K562 (cell line): ENCODE measurements at regions not wholly inside any gene's neighbourhood (a gene's known extent, or its start where the extent isn't known, plus 50 kb on each side); places are given as distances from the start of the nearest gene placed in this dataset.

ENCODE experiments used
- ATF7 ChIP-seq: fragments of 450-650 bp; IDR thresholded peaks from 2 replicates; pipeline ENCODE4 v1.7.1; 2014; ENCODE audit warnings: mild to moderate bottlenecking, moderate library complexity
- CEBPB ChIP-seq: fragments of 450-650 bp; IDR thresholded peaks from 2 replicates; pipeline ENCODE4 v1.6.1; 2016; ENCODE audit warnings: missing genetic modification characterization, missing compliant biosample characterization
- HDAC2 ChIP-seq: fragments of 450-650 bp; IDR thresholded peaks from 2 replicates; pipeline ENCODE4 v1.6.1; 2016; ENCODE audit warnings: mild to moderate bottlenecking
- PHTF2 ChIP-seq: fragments of 250-450 bp; sonication (Bioruptor Pico); IDR thresholded peaks from 2 replicates; pipeline ENCODE4 v1.5.0; 2021; ENCODE audit warnings: mild to moderate bottlenecking
- RAD21 ChIP-seq, 2 experiments: fragments of 250-450 bp in 1 of 2; fragments of 450-650 bp in 1 of 2; sonication (Bioruptor Pico) in 1 of 2; formaldehyde crosslinking in 1 of 2; IDR thresholded peaks in 1 of 2; conservative IDR thresholded peaks in 1 of 2; 2 replicates each; pipeline versions ENCODE4 v1.4.0 to v1.8.0; 2020 to 2022; ENCODE audit warnings: mild to moderate bottlenecking in 2 of 2, moderate library complexity in 1 of 2
- SRSF9 ChIP-seq: fragments of 200-400 bp; formaldehyde crosslinking; IDR thresholded peaks from 2 replicates; pipeline ENCODE4 v1.6.1; 2017; ENCODE audit warnings: low read depth, low read length, borderline replicate concordance
- TF ChIP-seq, protein P1 (sequence below), 3 experiments: IDR thresholded peaks in 2 of 3; conservative IDR thresholded peaks in 1 of 3; 2 replicates each; pipeline ENCODE4 v1.5.1; 2011 to 2012; ENCODE audit warnings: low read length in 3 of 3, mild to moderate bottlenecking in 3 of 3, control low read depth in 2 of 3, improper control_type of control experiment in 1 of 3, inconsistent platforms in 1 of 3, low read depth in 1 of 3, mixed read lengths in 1 of 3, moderate library complexity in 1 of 3; ENCODE audit not compliant: insufficient read depth in 2 of 3
- TF ChIP-seq, protein P2 (sequence below): sonication (generic); formaldehyde crosslinking; IDR thresholded peaks from 2 replicates; pipeline ENCODE4 v1.9.0; 2022; ENCODE audit warnings: mild to moderate bottlenecking, missing genetic modification reagents
- TF ChIP-seq, protein P3 (sequence below), 2 experiments: fragments of 450-650 bp; formaldehyde crosslinking in 1 of 2; IDR thresholded peaks; 2 replicates each; pipeline versions ENCODE4 v1.4.0 to v1.6.1; 2014 to 2020; ENCODE audit warnings: mild to moderate bottlenecking in 2 of 2, borderline replicate concordance in 1 of 2, low read depth in 1 of 2

DNA sequence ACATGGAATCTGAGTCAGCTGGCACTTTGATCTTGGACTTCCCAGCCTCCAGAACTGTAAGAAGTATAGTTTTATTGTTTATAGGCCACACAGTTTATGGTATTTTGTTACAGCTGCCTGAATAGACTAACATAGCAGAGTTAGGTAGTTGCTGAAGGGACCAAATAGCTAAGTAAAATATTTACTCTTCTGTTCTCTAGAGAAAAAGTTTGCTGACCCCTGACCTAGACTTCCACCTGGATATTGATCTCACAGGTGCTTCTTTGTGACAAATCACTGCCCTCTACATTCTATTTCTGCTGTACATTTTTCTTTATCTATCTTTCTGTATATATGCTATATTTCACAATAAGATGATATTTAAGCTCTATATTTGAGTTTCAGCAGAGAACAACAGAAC lies 212.5 kb downstream of the CSNK2A3 start:
- TF ChIP-seq PHTF2 (CRISPR knock-in tag) (no peak), SRSF9 (no peak), CEBPB (no peak), ATF7 (no peak), RAD21 (CRISPR knock-in tag; conservative IDR thresholded peaks at IDR 0.05 in 1 of 2, IDR thresholded peaks at IDR 0.05 in 1 of 2) (no peak), HDAC2 (no peak)
- TF ChIP-seq, protein P1, sequence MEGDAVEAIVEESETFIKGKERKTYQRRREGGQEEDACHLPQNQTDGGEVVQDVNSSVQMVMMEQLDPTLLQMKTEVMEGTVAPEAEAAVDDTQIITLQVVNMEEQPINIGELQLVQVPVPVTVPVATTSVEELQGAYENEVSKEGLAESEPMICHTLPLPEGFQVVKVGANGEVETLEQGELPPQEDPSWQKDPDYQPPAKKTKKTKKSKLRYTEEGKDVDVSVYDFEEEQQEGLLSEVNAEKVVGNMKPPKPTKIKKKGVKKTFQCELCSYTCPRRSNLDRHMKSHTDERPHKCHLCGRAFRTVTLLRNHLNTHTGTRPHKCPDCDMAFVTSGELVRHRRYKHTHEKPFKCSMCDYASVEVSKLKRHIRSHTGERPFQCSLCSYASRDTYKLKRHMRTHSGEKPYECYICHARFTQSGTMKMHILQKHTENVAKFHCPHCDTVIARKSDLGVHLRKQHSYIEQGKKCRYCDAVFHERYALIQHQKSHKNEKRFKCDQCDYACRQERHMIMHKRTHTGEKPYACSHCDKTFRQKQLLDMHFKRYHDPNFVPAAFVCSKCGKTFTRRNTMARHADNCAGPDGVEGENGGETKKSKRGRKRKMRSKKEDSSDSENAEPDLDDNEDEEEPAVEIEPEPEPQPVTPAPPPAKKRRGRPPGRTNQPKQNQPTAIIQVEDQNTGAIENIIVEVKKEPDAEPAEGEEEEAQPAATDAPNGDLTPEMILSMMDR (IDR thresholded peaks at IDR 0.05 in 2 of 3, conservative IDR thresholded peaks at IDR 0.05 in 1 of 3; ENCODE audit: insufficient read depth in 2 of 3, low read depth in 1 of 3, low read length in 3 of 3) = no peak
- TF ChIP-seq, protein P2, sequence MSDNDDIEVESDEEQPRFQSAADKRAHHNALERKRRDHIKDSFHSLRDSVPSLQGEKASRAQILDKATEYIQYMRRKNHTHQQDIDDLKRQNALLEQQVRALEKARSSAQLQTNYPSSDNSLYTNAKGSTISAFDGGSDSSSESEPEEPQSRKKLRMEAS (CRISPR knock-in tag) = no peak
- TF ChIP-seq, protein P3, sequence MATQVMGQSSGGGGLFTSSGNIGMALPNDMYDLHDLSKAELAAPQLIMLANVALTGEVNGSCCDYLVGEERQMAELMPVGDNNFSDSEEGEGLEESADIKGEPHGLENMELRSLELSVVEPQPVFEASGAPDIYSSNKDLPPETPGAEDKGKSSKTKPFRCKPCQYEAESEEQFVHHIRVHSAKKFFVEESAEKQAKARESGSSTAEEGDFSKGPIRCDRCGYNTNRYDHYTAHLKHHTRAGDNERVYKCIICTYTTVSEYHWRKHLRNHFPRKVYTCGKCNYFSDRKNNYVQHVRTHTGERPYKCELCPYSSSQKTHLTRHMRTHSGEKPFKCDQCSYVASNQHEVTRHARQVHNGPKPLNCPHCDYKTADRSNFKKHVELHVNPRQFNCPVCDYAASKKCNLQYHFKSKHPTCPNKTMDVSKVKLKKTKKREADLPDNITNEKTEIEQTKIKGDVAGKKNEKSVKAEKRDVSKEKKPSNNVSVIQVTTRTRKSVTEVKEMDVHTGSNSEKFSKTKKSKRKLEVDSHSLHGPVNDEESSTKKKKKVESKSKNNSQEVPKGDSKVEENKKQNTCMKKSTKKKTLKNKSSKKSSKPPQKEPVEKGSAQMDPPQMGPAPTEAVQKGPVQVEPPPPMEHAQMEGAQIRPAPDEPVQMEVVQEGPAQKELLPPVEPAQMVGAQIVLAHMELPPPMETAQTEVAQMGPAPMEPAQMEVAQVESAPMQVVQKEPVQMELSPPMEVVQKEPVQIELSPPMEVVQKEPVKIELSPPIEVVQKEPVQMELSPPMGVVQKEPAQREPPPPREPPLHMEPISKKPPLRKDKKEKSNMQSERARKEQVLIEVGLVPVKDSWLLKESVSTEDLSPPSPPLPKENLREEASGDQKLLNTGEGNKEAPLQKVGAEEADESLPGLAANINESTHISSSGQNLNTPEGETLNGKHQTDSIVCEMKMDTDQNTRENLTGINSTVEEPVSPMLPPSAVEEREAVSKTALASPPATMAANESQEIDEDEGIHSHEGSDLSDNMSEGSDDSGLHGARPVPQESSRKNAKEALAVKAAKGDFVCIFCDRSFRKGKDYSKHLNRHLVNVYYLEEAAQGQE (IDR thresholded peaks at IDR 0.05; ENCODE audit: borderline replicate concordance) = no peak
- TF ChIP-seq, protein P3 (CRISPR knock-in tag; IDR thresholded peaks at IDR 0.05; ENCODE audit: low read depth) = no peak
